HG02973 (cell line): ENCODE measurements at regions not wholly inside any gene's neighbourhood (a gene's known extent, or its start where the extent isn't known, plus 50 kb on each side); places are given as distances from the start of the nearest gene placed in this dataset.

Experiments used
- ATAC-seq: cut with Tn5 transposase; IDR thresholded peaks from one replicate; pipeline ENCODE4 v1.9.1; 2021; ENCODE audit warnings: moderate library complexity; ENCODE audit not compliant: unreplicated experiment

DNA sequence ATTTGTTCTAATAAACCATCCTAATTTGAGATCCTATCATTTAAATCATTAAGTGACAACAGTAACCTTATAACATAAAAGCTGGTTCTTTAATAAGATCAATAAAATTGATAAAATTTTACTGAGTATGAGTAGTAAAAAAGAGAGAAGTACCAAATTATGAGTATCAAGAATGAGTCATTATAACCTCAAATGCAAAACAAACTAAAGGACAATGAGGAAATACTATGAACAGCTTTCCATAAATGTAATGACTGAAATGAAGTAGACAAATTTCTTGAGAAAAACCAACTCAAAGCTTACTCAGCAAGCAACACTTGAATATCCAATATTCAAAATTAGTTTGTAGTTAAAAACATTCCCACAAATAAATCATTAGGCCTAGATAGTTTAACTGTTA is 433.0 kb downstream of the ZEB2 start:
- ATAC-seq, result no peak

DNA sequence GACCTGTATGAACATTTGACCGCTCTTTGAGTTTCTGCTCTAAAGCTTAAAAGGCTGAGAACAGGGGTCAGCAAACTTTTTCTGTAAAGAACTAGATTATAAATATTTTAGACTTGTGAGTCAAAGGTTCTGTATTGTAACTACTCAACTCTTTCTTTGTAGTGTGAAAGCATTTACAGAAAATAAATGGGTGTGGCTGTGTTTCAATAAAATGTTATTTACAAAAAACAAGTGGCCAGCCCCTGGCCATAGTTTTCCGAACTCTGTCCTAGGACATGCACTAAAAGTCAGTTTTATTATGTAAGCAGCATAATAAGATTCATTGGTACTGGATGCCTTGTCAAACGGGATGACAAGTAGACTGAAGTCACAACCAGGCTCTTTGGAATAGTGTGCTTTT is 434.9 kb downstream of the ZEB2 start:
- no peak for ATAC-seq

DNA sequence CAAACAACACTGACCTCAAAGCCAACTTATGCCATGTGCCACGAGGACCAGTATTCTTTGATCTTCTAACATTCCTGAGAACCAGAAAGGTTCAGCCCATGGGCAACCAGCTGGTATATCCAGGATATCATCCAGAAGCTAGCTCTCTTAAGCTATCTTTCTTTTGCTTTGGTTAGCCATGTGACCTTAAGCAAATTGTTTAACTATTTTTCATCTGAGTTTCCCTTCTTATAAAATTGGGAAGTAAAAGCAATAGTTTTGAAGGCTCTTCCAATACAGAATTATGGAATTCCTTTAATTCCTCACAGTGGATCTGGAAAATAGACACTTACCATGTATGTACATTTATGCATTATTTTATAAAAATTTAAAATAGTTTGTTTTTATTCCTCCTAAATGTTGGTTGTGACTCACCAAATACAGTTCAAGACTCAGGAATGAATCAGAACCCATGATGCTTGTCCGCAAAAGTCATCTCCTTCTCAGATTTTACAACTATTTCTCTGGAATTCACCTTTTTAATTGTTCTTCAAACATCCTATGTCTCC is 435.7 kb downstream of the ZEB2 start:
- no peak for ATAC-seq

DNA sequence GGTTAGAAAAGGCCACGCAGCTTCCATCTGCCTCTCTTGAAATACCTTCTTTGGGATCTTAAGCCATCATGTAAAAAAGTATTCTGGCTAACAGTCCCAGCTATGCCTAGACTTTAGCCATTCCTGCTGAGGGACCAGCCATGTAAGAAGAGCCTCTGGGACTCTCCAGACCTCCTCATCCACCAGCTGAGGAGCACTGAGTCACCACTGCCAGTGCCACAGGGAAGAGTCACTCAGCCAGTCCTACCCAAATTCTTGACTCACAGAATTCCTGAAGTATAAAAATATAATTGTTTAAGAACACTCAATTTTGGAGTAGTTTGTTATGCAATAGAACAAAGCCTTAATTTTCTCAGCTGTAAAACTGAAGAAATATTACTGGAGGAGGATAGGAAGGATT is 436.7 kb downstream of the ZEB2 start:
- no peak for ATAC-seq

DNA sequence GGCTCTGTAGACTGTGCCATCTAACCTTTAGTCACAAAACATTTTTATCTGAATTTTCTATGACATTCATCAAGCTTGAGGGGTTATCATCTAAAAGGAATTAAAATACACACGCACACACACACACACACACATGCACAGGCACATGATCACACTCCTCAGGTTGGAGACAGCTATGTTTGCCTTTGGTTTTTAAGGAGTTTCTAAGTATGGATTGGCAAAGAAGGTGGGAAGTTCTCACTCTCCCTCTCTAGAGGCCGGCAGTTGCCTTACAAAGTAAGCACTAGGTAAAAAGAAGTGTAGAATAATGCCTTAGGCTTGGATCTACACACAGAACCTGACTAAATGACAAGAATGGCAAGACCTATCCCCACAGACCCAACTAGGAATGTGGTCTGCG is 437.1 kb downstream of the ZEB2 start:
- ATAC-seq, result no peak

DNA sequence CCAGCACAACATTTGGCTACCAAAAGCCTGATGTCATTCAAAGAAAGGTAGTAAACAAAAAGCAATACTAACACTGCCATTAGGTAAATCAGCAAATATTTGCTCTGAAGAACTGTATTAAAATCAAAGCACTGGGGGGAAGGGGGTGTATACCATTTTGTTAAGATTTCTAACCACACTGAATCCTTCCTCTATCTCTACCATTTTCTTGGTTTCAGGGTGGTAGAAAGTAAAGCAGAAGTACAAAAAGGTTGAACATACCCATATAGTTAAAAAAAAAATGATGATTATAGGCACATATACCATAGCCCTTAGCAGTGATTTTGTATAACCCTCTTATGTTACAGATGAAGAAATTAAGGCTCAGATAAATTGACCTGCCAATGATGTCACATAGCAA is 437.6 kb downstream of the ZEB2 start:
- no peak for ATAC-seq

DNA sequence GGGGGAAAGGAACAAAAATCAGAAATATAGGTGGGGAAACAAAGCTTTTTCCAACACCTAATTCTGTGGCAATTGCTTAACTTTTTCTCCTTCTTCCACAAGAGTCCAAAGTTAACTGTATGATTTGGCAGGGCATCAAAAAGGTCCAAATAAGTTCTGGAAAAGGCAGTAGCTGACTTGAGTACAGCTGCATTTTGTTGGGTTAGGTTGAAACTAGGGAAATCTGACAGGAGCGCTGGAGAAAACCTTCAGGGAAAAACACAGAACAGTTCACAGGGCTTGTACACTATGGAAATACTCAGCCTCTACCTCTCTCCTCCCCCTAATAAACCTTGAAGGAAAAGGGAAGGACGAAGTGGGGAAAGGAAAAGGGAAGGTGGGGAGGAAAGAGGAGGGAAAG is 438.6 kb downstream of the ZEB2 start:
- no peak for ATAC-seq

DNA sequence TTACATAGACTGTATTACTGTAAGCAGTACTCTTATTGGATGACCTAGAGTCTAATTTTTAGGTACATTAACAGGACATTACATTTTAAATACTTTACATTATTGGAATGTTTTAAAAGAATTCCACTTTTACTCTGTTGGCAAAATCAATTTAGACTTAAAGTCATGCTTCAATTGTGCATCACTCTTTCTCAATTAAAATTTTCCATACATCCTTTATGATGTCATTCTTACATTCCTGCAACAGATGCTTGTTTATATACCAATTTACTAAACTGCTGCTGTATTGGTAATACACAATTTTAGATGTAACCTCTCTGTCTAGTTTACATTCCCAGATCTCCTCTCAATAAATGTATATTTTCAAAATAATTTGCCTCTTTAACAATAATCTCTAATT is 440.1 kb downstream of the ZEB2 start:
- no peak for ATAC-seq

DNA sequence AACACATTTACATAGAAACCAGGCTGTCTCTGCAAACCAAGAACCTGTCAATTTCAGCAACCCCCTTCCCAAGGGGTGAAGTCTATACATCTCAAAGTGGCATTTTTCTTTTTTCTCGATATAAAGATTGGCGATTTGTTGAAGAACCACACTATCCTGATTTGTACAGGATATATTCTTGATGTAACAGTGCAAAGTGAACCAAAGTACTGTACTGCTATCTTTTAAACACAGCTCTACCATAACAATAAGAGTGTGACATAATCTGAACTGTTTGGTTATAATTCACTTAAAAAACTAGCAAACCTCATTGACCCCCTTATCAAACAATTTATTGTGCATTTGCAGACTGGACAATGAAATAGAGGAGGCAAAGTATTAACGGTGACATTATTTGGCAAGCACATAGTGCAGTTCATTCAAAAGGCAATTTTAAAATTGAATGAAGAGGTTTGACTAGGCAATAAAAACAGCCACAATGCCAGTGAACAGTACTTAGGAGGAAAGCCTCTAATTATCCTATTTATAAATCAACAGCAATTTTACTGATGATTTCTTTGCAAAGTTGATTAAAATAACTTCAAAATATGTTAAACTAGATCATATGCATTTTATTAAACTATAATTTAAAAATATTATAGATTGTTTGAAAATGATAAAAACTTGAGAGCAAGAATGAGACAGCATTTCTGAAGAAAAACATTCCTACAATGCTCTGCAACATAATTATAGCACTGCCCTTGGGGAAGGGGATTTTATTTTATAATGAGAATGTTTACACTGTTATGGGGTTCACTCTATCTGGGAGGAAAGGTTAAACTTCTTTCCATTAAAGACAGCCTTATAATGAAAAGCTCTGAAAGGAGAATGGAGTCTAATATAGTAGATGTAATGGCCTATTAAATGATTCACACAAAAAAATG is 440.9 kb downstream of the ZEB2 start:
- no peak for ATAC-seq

DNA sequence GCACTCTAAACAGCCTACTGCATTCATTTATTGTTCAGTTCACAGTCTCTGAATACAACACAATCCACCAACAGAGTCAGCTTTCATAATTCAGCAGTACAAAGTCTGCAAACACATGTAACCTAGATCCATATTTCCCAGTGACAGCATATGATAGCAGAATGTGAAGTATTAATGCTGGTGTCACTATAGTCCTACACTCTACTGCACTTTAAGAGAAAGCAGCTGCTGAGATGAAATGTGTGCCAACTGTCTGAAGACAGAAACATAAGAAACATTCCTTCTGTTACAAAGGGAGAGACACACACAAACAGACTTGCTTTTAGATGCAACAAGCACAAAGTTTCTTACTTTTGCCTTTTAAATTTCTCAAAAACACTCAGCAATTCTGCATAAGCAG is 441.8 kb downstream of the ZEB2 start:
- ATAC-seq, result no peak

DNA sequence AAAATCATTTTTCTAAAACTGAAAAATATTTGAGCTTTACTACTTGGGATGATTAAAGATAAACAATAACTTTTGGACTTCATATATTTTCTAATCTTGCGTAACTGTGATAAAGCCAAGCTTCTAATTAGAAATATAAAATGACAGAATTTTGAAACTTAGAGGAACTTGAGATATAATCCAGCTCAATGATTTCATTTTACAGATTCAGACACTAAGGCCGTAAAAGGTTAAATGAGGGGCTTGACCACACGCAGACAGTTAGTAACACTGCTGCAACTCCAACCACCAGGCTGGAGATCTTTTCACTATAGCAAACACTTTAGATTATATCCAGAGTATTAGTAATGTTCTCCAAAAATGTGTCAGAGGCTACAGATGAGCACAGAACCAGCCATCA is 445.5 kb downstream of the ZEB2 start:
- ATAC-seq, result no peak

DNA sequence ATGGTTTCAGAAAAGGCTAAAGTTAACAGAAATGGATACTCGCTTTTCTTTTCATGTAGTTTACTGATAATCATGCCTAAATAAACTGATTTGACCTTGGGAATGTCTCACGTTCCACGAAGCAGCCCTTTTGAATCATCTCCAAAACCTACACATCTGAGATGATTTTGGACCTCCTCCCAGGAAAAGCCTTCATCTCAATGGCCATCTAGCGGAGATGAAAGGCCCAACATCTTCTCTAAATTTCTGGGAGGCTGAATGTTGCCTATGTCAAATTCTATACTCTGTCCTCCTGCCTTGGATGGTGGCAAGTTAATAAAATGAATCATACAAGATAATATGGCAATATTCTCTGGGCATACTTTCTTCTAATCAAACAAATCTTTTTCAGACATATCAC is 448.5 kb downstream of the ZEB2 start:
- no peak for ATAC-seq

DNA sequence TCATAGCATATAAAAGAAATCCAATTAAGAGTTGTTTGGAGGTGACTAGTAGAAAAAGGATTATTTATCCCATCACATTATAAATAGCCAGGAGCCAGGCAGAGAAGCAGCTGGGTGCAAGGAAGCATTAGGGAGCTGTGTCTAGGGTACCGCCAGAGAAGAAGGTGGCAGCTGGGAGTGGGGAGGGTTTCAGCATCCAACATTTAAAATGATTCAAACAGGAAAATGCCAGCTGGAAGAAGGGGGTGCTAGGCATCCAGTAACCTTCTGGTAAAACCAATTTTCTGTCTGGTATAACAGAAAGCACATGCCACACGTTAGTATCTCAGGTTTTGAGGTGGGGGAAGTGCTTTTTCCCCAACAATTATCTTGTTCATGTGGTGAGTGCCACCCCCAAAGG is 452.4 kb downstream of the ZEB2 start:
- no peak for ATAC-seq

DNA sequence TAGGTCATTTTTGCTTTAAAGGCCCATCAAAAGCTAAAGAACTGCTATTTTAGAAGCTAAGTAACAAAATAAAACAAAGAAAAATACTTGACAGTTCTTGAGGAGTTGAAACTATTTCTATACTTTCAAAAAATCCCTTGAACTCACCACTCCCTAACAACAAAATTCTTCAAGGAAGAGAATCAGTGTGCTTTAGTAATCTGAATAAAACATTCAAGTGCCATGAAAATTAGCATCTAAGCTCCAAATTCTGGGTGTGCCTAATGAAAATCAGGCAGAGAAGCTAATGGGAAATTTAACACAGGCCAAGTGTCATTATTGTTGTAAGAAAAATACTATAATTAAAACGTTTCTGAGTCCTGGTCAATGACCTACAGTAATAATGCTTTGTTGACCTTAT is 456.3 kb downstream of the ZEB2 start:
- no peak for ATAC-seq

DNA sequence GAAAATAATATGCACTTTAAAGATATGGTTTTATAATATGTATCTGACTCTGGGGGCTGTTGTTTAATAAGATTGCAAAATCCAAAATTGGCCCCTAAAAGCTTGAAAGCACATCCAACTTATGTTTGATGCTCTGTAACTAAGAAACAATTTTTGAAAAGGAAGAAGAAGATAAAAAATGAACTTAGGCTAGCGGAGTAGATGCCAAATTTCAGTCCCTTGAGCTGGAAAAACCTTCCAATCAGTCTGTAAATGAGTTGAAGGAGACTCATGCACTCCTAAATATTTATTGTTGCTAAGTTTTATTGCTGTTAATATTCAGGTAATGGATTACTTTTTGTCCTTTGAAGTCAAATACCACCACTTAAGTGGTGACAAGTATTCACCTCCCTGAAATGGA is 465.0 kb downstream of the ZEB2 start:
- no peak for ATAC-seq

DNA sequence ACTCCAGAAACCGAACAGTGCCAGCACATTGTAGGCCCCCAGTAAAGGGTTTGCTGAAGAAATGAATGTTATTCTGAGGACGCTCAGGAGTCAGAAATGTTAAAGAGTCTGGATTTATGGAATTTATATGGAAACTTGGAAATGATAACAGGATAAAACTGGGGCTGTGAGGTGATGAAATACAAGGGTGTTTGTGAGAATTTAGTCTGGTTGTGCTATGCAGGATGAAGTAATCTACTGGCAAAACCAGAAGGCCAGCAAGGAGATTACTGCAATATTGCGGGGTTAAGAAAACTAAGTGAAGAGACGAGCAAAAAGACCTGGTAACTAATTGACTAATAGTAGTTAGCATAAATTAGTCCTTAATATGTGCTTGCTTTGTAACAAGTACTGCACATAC is 467.8 kb downstream of the ZEB2 start:
- ATAC-seq, result no peak

DNA sequence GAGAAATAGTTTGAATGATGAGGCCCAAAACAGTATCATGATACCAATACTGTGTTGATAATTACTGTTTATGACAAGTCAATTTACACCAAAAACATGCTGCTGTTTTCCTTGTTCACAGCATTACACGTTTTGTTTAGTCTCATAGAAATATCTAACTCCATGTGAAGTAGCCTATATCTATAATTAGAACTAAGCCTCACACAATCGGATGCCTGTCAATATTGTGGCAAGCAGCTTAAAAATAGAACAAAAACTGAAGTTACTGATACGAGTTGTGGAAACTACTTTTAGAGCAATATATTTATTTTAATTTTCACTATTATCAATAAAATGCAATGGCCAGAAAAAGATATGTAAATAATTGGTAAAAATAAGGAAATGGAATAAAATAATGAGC is 470.8 kb downstream of the ZEB2 start:
- ATAC-seq, result no peak

DNA sequence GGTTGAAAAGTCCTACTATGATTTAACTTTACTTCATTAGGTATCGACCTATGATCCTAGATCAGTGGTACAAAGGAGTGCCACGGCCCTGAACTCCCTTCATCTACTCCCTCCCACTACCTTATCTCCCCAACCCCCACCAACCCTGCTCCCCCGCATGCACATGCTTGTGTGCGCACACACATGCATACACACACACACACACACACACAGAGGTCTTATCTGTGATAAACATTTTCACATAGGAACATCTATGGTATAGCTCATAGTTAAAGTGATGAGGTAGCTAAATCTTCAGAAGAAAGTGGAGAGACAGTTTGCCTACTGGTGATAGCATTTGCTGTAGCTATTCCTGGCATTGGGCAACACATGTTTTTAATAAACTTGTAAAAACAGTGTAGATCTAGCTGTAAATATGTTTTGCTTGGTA is 471.3 kb downstream of the ZEB2 start:
- no peak for ATAC-seq

DNA sequence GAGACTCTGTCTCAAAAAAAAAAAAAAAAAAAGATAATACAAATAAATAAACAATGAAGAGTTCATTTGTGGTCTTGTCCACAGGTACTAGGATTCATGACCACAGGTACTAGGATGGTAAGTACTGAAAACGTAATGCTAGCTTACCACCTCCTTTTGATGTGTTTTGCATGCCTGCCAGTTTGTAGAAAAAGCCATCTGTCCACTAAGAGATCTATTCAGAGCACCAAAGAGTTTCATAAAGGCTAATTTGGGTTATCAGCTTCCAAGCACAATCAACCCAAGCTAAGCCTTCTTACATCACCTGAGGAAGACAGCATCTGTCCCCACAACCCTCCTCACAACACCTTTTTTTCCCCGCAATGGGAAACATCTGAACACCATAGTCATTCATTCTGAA is 477.2 kb downstream of the ZEB2 start:
- no peak for ATAC-seq

DNA sequence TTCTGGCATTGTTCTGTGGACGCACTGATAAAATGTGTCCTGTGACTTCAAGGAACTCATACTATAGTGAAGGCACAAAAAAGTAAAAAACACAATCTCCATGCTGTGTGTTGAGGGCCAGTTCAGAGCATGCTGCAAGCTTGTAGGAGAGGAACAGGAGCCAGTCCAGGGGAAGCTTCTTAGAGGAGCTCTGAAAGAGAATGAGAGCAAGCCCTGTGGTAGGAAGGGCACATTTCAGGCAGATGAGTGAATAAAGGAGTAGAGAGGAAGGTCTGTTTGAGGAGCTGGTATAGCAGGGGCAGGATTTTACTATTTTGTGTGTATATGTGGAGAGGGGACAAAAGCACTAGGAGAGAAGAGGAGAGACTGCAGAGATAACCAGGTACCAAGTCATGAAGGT is 478.3 kb downstream of the ZEB2 start:
- no peak for ATAC-seq

DNA sequence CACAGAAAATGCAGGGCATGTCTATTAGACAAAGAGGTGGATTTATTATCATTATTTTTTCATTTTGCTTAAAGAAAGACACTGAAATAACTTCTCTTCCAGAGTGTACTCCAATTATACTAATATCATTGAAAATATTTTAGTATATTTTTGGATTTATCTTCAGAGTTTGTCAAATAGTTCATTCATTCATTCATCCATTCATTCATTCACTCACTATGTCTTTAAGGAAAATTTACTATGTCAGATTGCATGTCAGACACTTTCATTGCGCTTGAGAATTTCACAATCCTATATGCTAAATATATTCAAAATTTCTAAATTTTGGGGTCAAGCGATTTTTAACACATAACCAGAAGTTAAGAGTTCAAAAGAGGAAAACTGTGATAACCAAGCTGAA is 479.1 kb downstream of the ZEB2 start:
- ATAC-seq, result no peak

DNA sequence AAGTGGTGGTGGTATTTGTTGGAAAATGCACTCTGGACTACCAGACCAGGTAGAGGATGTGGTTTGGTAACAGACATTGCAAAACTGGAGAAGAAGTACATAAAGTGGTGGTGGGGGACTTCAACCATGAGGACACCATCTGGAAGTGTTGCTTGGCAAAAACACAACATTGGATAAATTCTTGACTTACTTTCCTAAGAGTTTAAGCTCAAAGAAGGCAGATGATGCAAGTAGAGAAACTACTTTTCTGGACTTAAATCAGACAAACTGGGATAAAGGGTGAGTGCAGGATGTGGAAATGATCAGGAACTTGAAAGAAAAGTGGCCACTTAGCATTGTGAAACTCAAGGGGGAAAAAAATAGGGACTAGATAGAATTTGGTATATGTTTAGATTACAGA is 487.4 kb downstream of the ZEB2 start:
- ATAC-seq, result no peak

DNA sequence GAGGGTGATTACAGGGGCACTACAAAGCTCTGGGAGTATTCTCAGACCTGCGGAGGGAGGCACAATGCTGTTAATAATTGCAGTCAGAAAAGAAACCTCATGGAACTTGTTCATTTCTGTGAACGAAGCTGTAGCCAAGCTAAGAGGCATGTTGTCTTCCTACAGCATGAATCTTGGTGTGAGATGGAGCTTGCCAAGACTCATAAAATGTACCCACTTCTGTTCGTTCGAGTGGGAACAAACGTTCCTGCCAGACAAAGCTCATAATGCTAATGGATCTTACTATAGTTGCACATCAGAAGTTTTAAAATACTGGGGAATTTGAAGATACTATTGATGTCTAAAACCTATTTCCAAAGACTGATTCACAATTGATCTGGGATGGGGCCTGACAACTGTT is 489.1 kb downstream of the ZEB2 start:
- ATAC-seq, result no peak
